Colonic mucosa (tissue), 4 donors: ENCODE measurements at regions not wholly inside any gene's neighbourhood (a gene's known extent, or its start where the extent isn't known, plus 50 kb on each side); places are given as distances from the start of the nearest gene placed in this dataset.

Experiments
- DNase-seq: peaks from one replicate; pipeline ENCODE4 v3.0.0-alpha.2; 2020
- H3K27ac ChIP-seq: fragments of 200-600 bp; one replicate; pipeline ENCODE4 v1.8.0; 2021
- H3K27me3 ChIP-seq: fragments of 200-600 bp; one replicate; pipeline ENCODE4 v1.8.0; 2021
- H3K36me3 ChIP-seq: fragments of 200-600 bp; one replicate; pipeline ENCODE4 v1.8.0; 2021
- H3K4me1 ChIP-seq: fragments of 200-600 bp; one replicate; pipeline ENCODE4 v1.8.0; 2021; ENCODE audit warnings: mild to moderate bottlenecking
- H3K4me3 ChIP-seq: fragments of 200-600 bp; one replicate; pipeline ENCODE4 v1.8.0; 2021
- H3K9ac ChIP-seq, 2 donors: one replicate each; pipeline ENCODE4 v1.7.0; 2013; ENCODE audit warnings: control low read depth in 2 of 2, low read depth in 2 of 2, low read length in 2 of 2
- H3K9me3 ChIP-seq: fragments of 200-600 bp; one replicate; pipeline ENCODE4 v1.8.0; 2021
- CTCF ChIP-seq: fragments of 200-600 bp; IDR thresholded peaks from one replicate; pipeline ENCODE4 v1.8.0; 2022; ENCODE audit warnings: antibody characterized with exemption, mild to moderate bottlenecking
- intact Hi-C: fragments of 100-400 bp; cut with DNase I; formaldehyde crosslinking; loops from one replicate; pipeline ENCODE4 v1.14.1; 2022
- donor health status: healthy.
- donor health status: DM: no; HTN: no; CAD: no.
- donor health status: DM: no; HTN: no; CAD: no.

- no peaks in the 10 kb centered on the region for H3K27me3 ChIP-seq
- no peaks in the 10 kb centered on the region for H3K4me1 ChIP-seq
- no peak overlapping the region for H3K27ac ChIP-seq
- no peaks in the 10 kb centered on the region for H3K9me3 ChIP-seq
- H3K4me3 ChIP-seq, result no peak overlapping the region
- TF ChIP-seq CTCF, result no peak
- no peaks in the 10 kb centered on the region for H3K36me3 ChIP-seq
- no peak overlapping the region for H3K9ac ChIP-seq
- DNase-seq, result no peak
- intact Hi-C loops, result no loop called here
Measured at GRCh38 chr6:164124473-164124872, 710.0 kb downstream of the QKI start.

DNA sequence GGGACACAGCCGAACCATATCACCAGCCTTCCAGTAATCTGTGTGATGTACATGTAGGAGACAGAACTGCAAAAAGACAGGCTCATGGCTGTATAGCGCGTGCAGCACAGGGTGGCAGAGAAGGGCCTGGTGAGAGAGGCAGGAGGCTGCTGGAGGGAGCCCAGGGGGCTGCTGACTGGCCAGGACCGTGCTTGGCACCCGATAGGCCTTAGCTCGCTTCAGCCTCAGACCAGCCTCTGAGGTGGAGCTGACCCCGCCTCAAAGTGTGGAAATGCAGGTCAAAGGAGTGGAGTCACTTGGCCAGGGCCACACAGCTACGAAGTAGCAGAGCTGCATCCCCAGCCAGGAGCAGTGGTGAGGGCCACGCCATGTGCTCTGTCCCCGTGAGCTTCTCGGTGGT lies 707.6 kb downstream of the QKI start:
- no peak for DNase-seq
- Histone ChIP-seq H3K27ac (no peak overlapping the region), H3K9ac (no peak overlapping the region), H3K27me3 (no peaks in the 10 kb centered on the region), H3K36me3 (no peaks in the 10 kb centered on the region), H3K4me3 (no peak overlapping the region), H3K9me3 (no peaks in the 10 kb centered on the region), H3K4me1 (no peaks in the 10 kb centered on the region)
- intact Hi-C loops, result no loop called here
- TF ChIP-seq CTCF, result no peak

GRCh38 chr6:164121527-164121926 lies 707.0 kb downstream of the QKI start:
- H3K9ac ChIP-seq, result no peak overlapping the region
- no peak for TF ChIP-seq CTCF
- no peak for DNase-seq
- no peaks in the 10 kb centered on the region for H3K27me3 ChIP-seq
- H3K4me3 ChIP-seq, result no peak overlapping the region
- no peaks in the 10 kb centered on the region for H3K9me3 ChIP-seq
- intact Hi-C loops, result no loop called here
- H3K27ac ChIP-seq, result no peak overlapping the region
- no peaks in the 10 kb centered on the region for H3K36me3 ChIP-seq
- no peaks in the 10 kb centered on the region for H3K4me1 ChIP-seq

- no peak overlapping the region for H3K9ac ChIP-seq
- intact Hi-C loops, result no loop called here
- H3K9me3 ChIP-seq, result no peaks in the 10 kb centered on the region
- H3K36me3 ChIP-seq, result no peaks in the 10 kb centered on the region
- H3K27me3 ChIP-seq, result no peaks in the 10 kb centered on the region
- no peak overlapping the region for H3K27ac ChIP-seq
- no peak overlapping the region for H3K4me3 ChIP-seq
- H3K4me1 ChIP-seq, result no peaks in the 10 kb centered on the region
- no peak for DNase-seq
- TF ChIP-seq CTCF, result no peak
Measured at GRCh38 chr6:164114651-164115050, 700.1 kb downstream of the QKI start.

GRCh38 chr6:164114051-164114450 lies 699.5 kb downstream of the QKI start:
- no peaks in the 10 kb centered on the region for H3K27me3 ChIP-seq
- H3K4me3 ChIP-seq, result no peak overlapping the region
- H3K27ac ChIP-seq, result no peak overlapping the region
- H3K9ac ChIP-seq, result no peak overlapping the region
- no peak for DNase-seq
- H3K36me3 ChIP-seq, result no peaks in the 10 kb centered on the region
- TF ChIP-seq CTCF, result no peak
- H3K4me1 ChIP-seq, result no peaks in the 10 kb centered on the region
- no peaks in the 10 kb centered on the region for H3K9me3 ChIP-seq
- intact Hi-C loops, result no loop called here

DNA sequence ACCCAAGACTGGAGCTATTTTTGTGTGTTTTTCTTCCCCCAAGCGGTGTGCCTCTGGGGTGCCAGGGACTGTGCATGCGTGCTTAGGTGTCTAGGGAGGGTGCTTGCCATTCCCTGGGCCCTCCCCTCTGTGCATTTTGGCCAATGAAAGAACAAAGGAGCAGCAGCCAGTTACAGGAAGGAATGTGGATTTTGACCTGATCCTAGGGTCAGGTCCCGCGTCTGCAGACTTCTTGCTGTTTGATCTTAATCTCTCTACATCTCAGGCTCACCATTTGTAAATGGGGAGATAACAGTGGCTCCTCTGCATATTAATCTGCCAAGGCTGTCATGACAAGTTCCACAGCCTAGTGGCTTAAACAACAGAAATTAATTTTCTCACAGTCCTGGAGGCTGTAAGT lies 699.1 kb downstream of the QKI start:
- Histone ChIP-seq H3K9ac (no peak overlapping the region), H3K27ac (no peak overlapping the region), H3K4me3 (no peak overlapping the region), H3K36me3 (no peaks in the 10 kb centered on the region), H3K9me3 (no peaks in the 10 kb centered on the region), H3K4me1 (no peaks in the 10 kb centered on the region), H3K27me3 (no peaks in the 10 kb centered on the region)
- intact Hi-C loops, result no loop called here
- DNase-seq, result no peak
- TF ChIP-seq CTCF, result no peak
